GM13976 (cell line): ENCODE measurements at regions not wholly inside any gene's neighbourhood (a gene's known extent, or its start where the extent isn't known, plus 50 kb on each side); places are given as distances from the start of the nearest gene placed in this dataset.
"Not testable (repeated sequence)": the region's sequence is repeated elsewhere in the genome, so short reads cannot be mapped to it uniquely, and the experiment has no call there.

Experiments
- DNase-seq: peaks from one replicate; pipeline ENCODE4 v3.0.0; 2012; ENCODE audit warnings: low spot score
- in situ Hi-C: fragments of 300-500 bp; cut with MboI; formaldehyde crosslinking; loops from one replicate; pipeline ENCODE4 v1.12.0; 2022; ENCODE audit warnings: low sequenced_read_pairs, mixed read lengths, inconsistent platforms; ENCODE audit not compliant: unreplicated experiment
- TF ChIP-seq, protein P1 (sequence below): IDR thresholded peaks from 2 replicates; pipeline ENCODE4 v1.5.1; 2012; ENCODE audit warnings: borderline replicate concordance, mild to moderate bottlenecking; ENCODE audit not compliant: insufficient read depth; ENCODE audit errors: extremely low read depth, missing control alignments, control extremely low read depth

DNA sequence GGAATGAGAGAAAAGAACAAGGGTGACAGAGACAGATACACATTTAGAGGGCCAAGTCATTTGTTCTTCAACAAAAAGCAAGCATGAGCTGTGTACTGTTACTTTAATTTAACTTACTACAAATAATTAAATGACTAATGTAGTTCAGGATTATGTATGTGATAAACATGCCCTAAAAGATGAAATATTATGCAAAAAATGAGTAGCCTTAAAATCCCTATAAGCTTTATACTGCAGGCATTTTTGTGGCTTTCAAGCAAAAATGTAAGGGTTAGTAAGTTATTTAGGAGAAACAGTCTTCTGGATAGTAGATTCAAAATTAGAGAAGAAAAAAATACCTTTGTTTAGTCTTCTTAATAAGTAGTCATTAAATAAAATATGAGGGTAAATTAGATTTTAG is 431.2 kb downstream of the CSNK1G3 start:
- in situ Hi-C loops, result no loop called here
- no peak for DNase-seq
- TF ChIP-seq, protein P1, sequence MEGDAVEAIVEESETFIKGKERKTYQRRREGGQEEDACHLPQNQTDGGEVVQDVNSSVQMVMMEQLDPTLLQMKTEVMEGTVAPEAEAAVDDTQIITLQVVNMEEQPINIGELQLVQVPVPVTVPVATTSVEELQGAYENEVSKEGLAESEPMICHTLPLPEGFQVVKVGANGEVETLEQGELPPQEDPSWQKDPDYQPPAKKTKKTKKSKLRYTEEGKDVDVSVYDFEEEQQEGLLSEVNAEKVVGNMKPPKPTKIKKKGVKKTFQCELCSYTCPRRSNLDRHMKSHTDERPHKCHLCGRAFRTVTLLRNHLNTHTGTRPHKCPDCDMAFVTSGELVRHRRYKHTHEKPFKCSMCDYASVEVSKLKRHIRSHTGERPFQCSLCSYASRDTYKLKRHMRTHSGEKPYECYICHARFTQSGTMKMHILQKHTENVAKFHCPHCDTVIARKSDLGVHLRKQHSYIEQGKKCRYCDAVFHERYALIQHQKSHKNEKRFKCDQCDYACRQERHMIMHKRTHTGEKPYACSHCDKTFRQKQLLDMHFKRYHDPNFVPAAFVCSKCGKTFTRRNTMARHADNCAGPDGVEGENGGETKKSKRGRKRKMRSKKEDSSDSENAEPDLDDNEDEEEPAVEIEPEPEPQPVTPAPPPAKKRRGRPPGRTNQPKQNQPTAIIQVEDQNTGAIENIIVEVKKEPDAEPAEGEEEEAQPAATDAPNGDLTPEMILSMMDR, result no peak

DNA sequence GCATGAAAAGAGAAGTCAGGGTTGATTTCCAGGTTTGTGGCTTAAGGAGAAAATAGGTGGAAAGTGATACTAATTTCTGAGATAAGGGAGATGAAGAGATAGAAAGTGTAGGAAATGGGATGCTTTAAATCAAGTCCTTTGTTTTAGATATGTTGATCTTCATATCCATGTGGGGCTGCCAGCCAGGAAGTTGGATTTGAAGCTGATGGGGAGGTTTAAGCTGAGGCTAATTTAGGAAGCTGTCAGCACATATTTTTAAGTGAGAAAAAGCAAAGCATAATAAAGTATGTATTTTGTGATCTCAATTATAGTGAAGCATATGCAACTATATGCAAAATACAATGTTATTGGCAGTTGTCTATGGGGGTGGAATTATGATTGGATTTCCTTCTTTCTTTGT is 428.4 kb downstream of the CSNK1G3 start:
- TF ChIP-seq, protein P1, result no peak
- in situ Hi-C loops, result no loop called here
- no peak for DNase-seq

DNA sequence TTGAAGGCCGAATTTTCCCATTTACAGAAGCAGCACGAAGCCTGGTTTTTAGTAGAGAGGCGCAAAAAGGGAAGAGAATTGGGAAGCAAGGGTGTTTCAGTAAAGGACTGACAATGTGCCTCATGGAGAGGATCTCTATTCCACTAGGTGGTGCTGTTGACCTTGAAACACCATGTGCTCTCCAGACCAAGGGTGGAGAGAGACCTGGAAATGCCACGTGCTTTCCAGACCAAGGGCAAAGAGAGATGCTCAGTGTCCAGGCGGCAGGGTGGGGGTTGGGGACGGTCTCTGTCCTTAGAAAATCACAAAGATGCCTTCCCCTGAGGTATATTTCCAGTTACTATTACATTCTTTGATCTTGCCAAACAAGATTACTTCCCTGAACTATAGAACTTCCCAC is 425.3 kb downstream of the CSNK1G3 start:
- TF ChIP-seq, protein P1, result peak; percentile 23
- in situ Hi-C loops, result no loop called here
- DNase-seq, result no peak

DNA sequence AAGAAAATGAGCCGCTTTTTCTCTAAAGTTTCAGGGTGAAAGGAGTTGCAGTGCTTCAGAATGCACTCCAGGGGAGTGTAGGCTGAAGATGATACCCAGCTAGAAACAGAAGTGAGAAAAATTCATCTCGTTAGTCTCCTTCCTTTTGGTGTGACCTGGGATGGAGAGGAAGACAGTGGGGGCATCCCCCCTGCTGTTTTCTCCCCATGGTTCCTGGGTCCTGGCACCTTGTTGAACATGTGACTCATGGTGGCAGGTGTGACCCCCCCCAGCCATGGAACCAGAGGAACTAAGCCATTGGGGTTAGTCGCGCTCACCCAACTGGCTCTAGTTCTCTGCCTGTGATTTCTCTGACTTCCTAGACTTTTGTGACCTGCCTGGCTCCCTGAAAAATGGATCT is 424.6 kb downstream of the CSNK1G3 start:
- TF ChIP-seq, protein P1, result no peak
- in situ Hi-C loops, result no loop called here
- DNase-seq, result no peak

DNA sequence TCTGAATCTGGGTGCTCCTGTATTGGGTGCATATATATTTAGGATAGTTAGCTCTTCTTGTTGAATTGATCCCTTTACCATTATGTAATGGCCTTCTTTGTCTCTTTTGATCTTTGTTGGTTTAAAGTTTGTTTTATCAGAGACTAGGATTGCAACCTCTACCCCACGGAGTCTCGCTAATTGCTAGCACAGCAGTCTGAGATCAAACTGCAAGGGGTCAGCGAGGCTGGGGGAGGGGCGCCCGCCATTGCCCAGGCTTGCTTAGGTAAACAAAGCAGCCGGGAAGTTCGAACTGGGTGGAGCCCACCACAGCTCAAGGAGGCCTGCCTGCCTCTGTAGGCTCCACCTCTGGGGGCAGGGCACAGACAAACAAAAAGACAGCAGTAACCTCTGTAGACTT is 421.8 kb downstream of the CSNK1G3 start:
- in situ Hi-C loops, DNase-seq: not testable (repeated sequence)

DNA sequence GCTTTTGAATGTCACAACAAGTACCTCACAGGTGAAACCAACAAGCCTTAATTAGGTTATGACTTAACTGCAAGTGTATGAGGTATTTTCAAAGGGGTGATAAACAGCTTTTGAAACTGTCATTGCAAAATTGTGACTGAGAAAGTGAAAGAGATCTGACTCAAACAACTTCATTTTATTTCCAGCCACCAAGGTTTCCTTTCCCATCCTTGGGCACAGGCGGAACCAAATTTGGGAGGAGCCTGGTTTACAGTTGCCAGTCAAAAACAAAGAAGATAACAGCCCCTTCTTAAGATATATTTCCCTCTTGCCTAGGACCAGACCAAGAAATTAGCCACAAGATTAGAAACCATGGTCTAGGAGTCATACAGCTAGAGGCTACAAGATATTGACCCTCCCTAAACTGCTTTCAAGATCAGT is 417.1 kb downstream of the CSNK1G3 start:
- TF ChIP-seq, protein P1, result no peak
- no peak for DNase-seq
- in situ Hi-C loops, result no loop called here

DNA sequence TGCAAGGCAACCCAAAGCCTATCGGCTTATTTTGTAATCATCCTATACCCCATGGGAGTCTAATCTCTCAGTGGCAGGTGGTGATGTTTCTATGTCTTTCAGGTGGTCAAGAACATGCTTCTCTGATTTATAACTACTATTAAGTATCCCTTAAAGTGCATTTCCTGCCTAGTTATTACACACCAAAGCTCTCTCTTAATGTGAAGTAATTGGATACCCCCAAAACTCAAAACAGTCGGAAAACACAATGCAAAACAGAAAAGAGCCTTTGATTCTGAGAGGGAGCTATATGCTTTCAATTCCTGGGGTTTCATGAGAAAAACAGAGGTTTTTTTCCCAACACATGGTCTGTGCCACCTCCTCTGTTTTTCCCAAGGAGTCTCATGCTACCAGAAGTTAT is 416.4 kb downstream of the CSNK1G3 start:
- TF ChIP-seq, protein P1, result no peak
- in situ Hi-C loops, result no loop called here
- no peak for DNase-seq
